HEK293T (cell line): ENCODE measurements at regions not wholly inside any gene's neighbourhood (a gene's known extent, or its start where the extent isn't known, plus 50 kb on each side); places are given as distances from the start of the nearest gene placed in this dataset.

ENCODE experiments used
- ARNT ChIP-seq: fragments of 450-650 bp; IDR thresholded peaks from 2 replicates; pipeline ENCODE4 v1.6.1; 2017; ENCODE audit warnings: mild to moderate bottlenecking
- CTBP1 ChIP-seq: fragments of 450-650 bp; IDR thresholded peaks from 2 replicates; pipeline ENCODE4 v1.6.1; 2016; ENCODE audit warnings: borderline replicate concordance
- FOXM1 ChIP-seq: fragments of 450-650 bp; IDR thresholded peaks from 2 replicates; pipeline ENCODE4 v1.6.1; 2017; ENCODE audit warnings: mild to moderate bottlenecking, borderline replicate concordance
- NFRKB ChIP-seq: fragments of 450-650 bp; IDR thresholded peaks from 2 replicates; pipeline ENCODE4 v1.6.1; 2016; ENCODE audit warnings: mild to moderate bottlenecking, moderate library complexity
- PKNOX1 ChIP-seq: fragments of 450-650 bp; IDR thresholded peaks from 2 replicates; pipeline ENCODE4 v1.6.1; 2016
- SP1 ChIP-seq: fragments of 450-650 bp; IDR thresholded peaks from 2 replicates; pipeline ENCODE4 v1.6.1; 2017
- SUZ12 ChIP-seq: fragments of 450-650 bp; IDR thresholded peaks from 2 replicates; pipeline ENCODE4 v1.6.1; 2016; ENCODE audit warnings: mild to moderate bottlenecking
- TARDBP ChIP-seq: fragments of 450-650 bp; IDR thresholded peaks from 2 replicates; pipeline ENCODE4 v1.6.1; 2016

DNA sequence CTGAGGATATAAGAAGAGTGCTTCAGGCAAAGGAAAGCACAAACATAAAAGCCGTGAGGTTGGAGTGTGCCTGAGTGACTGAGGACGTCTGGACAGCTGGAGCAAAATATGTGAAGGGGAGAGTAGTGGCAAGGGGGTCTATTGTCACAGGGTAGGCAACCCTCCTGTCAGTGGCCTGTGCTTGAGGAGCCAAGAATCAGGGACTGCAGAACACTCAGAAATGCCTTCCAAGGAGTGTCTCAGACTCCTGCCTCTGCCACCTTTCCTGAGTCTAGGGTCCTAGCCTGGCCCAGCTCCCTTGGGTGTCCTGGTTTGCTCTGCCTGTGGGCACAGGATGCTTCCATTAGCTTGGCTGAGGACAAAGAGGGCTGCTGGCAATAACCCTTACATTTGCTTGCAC is 152.5 kb upstream of the PJA1 start:
- TF ChIP-seq SUZ12, result no peak
- TF ChIP-seq CTBP1, result no peak
- TF ChIP-seq TARDBP, result no peak
- no peak for TF ChIP-seq FOXM1
- no peak for TF ChIP-seq ARNT
- TF ChIP-seq NFRKB, result no peak
- TF ChIP-seq SP1, result no peak
- TF ChIP-seq PKNOX1, result no peak
